Liver (tissue), 8 donors: ENCODE measurements at regions not wholly inside any gene's neighbourhood (a gene's known extent, or its start where the extent isn't known, plus 50 kb on each side); places are given as distances from the start of the nearest gene placed in this dataset.

ENCODE experiments used
- DNase-seq: peaks from one replicate; pipeline ENCODE4 v3.0.0-alpha.2; 2017; ENCODE audit warnings: low spot score
- H3K27ac ChIP-seq, 2 donors: one replicate each; pipeline ENCODE4 v1.7.0; 2013; ENCODE audit warnings: inconsistent platforms in 2 of 2, low read length in 2 of 2, control low read depth in 1 of 2, low read depth in 1 of 2, mild to moderate bottlenecking in 1 of 2
- H3K27me3 ChIP-seq, 4 donors: one replicate each; pipeline versions ENCODE4 v1.6.1 to v1.7.0; 2013; ENCODE audit warnings: low read length in 3 of 4, inconsistent platforms in 1 of 4, mild to moderate bottlenecking in 1 of 4, moderate library complexity in 1 of 4; ENCODE audit not compliant: control insufficient read depth in 4 of 4, insufficient read depth in 4 of 4
- H3K36me3 ChIP-seq, 4 donors: one replicate each; pipeline versions ENCODE4 v1.6.1 to v1.7.0; 2013; ENCODE audit warnings: low read length in 3 of 4, mild to moderate bottlenecking in 3 of 4, low read depth in 1 of 4, moderate library complexity in 1 of 4; ENCODE audit not compliant: control insufficient read depth in 4 of 4, insufficient read depth in 3 of 4
- H3K4me1 ChIP-seq, 4 donors: one replicate each; pipeline versions ENCODE4 v1.6.1 to v1.7.0; 2013; ENCODE audit warnings: low read length in 3 of 4, mild to moderate bottlenecking in 3 of 4, moderate library complexity in 1 of 4; ENCODE audit not compliant: control insufficient read depth in 4 of 4, insufficient read depth in 4 of 4
- H3K4me3 ChIP-seq, 3 donors: one replicate each; pipeline versions ENCODE4 v1.6.1 to v1.7.0; 2013; ENCODE audit warnings: low read length in 3 of 3, control low read depth in 1 of 3, low read depth in 1 of 3, mild to moderate bottlenecking in 1 of 3
- H3K9ac ChIP-seq, 2 donors: one replicate each; pipeline ENCODE4 v1.7.0; 2013; ENCODE audit warnings: low read length in 2 of 2, mild to moderate bottlenecking in 2 of 2, moderate library complexity in 2 of 2, control low read depth in 1 of 2, low read depth in 1 of 2
- H3K9me3 ChIP-seq, 4 donors: one replicate each; pipeline versions ENCODE4 v1.6.1 to v1.7.0; 2013; ENCODE audit warnings: low read length in 3 of 4; ENCODE audit not compliant: control insufficient read depth in 4 of 4
- EGR1 ChIP-seq, 2 donors: IDR thresholded peaks; 2 replicates each; pipeline ENCODE4 v1.6.1; 2016 to 2018; ENCODE audit warnings: antibody characterized with exemption in 2 of 2, low read depth in 2 of 2
- FOXA1 ChIP-seq: IDR thresholded peaks from 2 replicates; pipeline ENCODE4 v1.6.1; 2016; ENCODE audit warnings: antibody characterized with exemption
- FOXA2 ChIP-seq: IDR thresholded peaks from 2 replicates; pipeline ENCODE4 v1.6.1; 2016; ENCODE audit warnings: antibody characterized with exemption
- HNF4A ChIP-seq, 2 donors: conservative IDR thresholded peaks; 2 replicates each; pipeline ENCODE4 v1.6.1; 2016; ENCODE audit warnings: antibody characterized with exemption in 2 of 2, mild to moderate bottlenecking in 2 of 2
- HNF4G ChIP-seq: IDR thresholded peaks from 2 replicates; pipeline ENCODE4 v1.6.1; 2016; ENCODE audit warnings: antibody characterized with exemption
- RAD21 ChIP-seq, 2 donors: IDR thresholded peaks; 2 replicates each; pipeline ENCODE4 v1.6.1; 2016; ENCODE audit warnings: antibody characterized with exemption in 2 of 2, mild to moderate bottlenecking in 2 of 2
- SP1 ChIP-seq: IDR thresholded peaks from 2 replicates; pipeline ENCODE4 v1.6.1; 2018; ENCODE audit warnings: antibody characterized with exemption, mild to moderate bottlenecking
- TAF1 ChIP-seq: conservative IDR thresholded peaks from 2 replicates; pipeline ENCODE4 v1.6.1; 2016; ENCODE audit warnings: antibody characterized with exemption, mild to moderate bottlenecking
- WGBS: extraction: QIAGEN DNeasy Blood & Tissue Kit; methylation state at CpG from one replicate; pipeline ENCODE4 v1.1.7; 2013; 5-methylcytosine and 5-hydroxymethylcytosine counted together
- TF ChIP-seq, protein P1 (sequence below): IDR thresholded peaks from 2 replicates; pipeline ENCODE4 v1.6.1; 2016; ENCODE audit warnings: antibody characterized with exemption, mild to moderate bottlenecking
- TF ChIP-seq, protein P2 (sequence below): fragments of 150-350 bp; IDR thresholded peaks from 2 replicates; pipeline ENCODE4 v1.5.1; 2017; ENCODE audit warnings: improper control_type of control experiment, low read depth, low read length; ENCODE audit not compliant: missing input control
- TF ChIP-seq, protein P3 (sequence below): IDR thresholded peaks from 2 replicates; pipeline ENCODE4 v1.6.1; 2016; ENCODE audit warnings: antibody characterized with exemption
- TF ChIP-seq, protein P4 (sequence below): IDR thresholded peaks from 2 replicates; pipeline ENCODE4 v1.6.1; 2016; ENCODE audit warnings: antibody characterized with exemption
- donor health status: healthy.
- donor health status: healthy.
- donor health status: healthy.
- donor health status: healthy.
- donor health status: healthy.

DNA sequence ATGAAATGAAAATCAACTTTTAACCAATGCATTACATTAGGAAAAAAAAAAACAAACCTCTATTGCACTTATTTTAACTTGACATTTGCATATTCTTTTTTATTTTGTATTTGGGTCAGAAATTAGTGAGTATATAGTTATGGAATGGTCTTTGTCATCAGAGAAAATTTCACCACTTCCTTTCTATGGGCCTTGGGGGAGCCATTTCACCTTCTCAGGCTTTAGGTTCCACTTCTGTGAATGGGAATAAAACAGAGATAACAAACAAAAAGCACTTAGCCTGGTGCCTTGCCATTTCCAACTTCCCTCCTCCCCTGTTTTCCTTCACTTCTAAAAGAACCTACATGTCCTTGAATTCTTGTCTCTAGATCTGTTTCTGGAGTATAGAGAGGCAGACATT is 168.0 kb upstream of the STT3B start:
- no peak overlapping the region for H3K4me3 ChIP-seq
- TF ChIP-seq TAF1 (no peak), FOXA2 (no peak), EGR1 (IDR thresholded peaks at IDR 0.05; ENCODE audit: low read depth in 2 of 2) (no peak), FOXA1 (no peak)
- TF ChIP-seq, protein P1, sequence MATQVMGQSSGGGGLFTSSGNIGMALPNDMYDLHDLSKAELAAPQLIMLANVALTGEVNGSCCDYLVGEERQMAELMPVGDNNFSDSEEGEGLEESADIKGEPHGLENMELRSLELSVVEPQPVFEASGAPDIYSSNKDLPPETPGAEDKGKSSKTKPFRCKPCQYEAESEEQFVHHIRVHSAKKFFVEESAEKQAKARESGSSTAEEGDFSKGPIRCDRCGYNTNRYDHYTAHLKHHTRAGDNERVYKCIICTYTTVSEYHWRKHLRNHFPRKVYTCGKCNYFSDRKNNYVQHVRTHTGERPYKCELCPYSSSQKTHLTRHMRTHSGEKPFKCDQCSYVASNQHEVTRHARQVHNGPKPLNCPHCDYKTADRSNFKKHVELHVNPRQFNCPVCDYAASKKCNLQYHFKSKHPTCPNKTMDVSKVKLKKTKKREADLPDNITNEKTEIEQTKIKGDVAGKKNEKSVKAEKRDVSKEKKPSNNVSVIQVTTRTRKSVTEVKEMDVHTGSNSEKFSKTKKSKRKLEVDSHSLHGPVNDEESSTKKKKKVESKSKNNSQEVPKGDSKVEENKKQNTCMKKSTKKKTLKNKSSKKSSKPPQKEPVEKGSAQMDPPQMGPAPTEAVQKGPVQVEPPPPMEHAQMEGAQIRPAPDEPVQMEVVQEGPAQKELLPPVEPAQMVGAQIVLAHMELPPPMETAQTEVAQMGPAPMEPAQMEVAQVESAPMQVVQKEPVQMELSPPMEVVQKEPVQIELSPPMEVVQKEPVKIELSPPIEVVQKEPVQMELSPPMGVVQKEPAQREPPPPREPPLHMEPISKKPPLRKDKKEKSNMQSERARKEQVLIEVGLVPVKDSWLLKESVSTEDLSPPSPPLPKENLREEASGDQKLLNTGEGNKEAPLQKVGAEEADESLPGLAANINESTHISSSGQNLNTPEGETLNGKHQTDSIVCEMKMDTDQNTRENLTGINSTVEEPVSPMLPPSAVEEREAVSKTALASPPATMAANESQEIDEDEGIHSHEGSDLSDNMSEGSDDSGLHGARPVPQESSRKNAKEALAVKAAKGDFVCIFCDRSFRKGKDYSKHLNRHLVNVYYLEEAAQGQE: no peak
- TF ChIP-seq, protein P2, sequence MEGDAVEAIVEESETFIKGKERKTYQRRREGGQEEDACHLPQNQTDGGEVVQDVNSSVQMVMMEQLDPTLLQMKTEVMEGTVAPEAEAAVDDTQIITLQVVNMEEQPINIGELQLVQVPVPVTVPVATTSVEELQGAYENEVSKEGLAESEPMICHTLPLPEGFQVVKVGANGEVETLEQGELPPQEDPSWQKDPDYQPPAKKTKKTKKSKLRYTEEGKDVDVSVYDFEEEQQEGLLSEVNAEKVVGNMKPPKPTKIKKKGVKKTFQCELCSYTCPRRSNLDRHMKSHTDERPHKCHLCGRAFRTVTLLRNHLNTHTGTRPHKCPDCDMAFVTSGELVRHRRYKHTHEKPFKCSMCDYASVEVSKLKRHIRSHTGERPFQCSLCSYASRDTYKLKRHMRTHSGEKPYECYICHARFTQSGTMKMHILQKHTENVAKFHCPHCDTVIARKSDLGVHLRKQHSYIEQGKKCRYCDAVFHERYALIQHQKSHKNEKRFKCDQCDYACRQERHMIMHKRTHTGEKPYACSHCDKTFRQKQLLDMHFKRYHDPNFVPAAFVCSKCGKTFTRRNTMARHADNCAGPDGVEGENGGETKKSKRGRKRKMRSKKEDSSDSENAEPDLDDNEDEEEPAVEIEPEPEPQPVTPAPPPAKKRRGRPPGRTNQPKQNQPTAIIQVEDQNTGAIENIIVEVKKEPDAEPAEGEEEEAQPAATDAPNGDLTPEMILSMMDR: no peak
- no peak for DNase-seq
- no peak overlapping the region for H3K27ac ChIP-seq
- H3K9me3 ChIP-seq: no peaks in the 10 kb centered on the region
- no peaks in the 10 kb centered on the region for H3K36me3 ChIP-seq
- no peaks in the 10 kb centered on the region for H3K27me3 ChIP-seq
- H3K4me1 ChIP-seq: peaks cover 0 to under 1% (median 0%) of the 10 kb centered on the region in 4 donors
- H3K9ac ChIP-seq: no peak overlapping the region

DNA sequence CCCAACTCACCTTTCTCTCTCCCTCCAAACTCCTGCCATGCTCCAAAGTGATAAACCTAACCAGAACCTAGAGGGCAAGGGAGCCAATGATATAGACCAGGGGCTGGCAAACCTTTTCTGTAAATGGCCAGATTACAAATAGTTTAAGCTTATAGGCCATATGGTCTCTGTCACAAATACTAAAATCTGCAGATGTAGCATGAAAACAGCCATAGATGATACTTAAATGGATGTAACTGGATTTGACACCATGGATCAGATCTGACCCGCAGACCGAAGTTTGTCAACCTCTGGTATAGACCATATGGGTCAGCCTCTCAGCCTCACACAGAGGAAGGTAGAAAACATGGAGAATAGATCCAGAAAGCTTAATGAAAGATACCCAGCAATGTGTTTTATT is 165.2 kb upstream of the STT3B start:
- Histone ChIP-seq H3K36me3 (no peaks in the 10 kb centered on the region), H3K4me3 (no peak overlapping the region), H3K27me3 (no peaks in the 10 kb centered on the region), H3K4me1 (peaks cover 0 to 2% (median 0%) of the 10 kb centered on the region in 4 donors), H3K9ac (no peak overlapping the region), H3K27ac (no peak overlapping the region), H3K9me3 (no peaks in the 10 kb centered on the region)
- no peak for TF ChIP-seq SP1
- TF ChIP-seq, protein P2: no peak
- TF ChIP-seq FOXA2: no peak
- DNase-seq: no peak
- 94% methylated on average over 2 of the region's 2 CpGs for whole genome bisulfite sequencing

DNA sequence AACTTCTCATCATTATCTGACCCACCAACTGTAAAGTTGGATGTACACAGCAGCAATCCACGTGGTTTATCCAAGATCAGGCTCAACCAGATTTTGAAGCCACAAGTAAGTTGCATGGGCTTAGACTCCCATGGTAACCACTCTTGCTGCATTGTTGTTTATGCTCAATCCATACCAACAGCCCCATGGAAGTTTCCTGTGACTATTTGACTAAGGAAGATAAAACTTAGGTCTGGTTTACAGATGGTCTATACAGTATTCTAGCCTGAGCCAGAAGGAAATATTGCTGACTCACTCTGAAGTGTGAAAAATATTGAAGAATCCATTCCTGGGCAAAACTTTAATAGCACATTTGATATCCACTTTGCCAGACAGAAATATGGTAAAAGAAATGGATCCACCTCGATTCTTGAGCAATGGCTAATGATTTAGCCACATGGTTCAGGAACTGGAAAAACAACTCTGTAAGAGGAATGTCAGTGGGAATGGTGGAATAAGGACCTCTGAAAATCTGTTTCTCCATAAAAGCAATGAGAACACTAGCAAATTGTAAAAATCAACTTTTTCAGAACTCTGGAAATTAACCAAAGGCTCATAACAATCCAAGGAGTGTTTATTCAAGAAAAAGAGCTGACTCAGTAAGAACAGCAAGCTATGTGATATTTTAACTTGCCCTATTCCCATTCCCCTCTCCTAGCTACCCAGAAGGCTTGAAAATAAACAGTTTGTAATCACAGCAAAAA is 162.9 kb upstream of the STT3B start:
- no peak for DNase-seq
- Histone ChIP-seq H3K27me3 (no peaks in the 10 kb centered on the region), H3K9me3 (no peaks in the 10 kb centered on the region), H3K4me3 (no peak overlapping the region), H3K4me1 (peaks cover 0 to 2% (median 0%) of the 10 kb centered on the region in 4 donors), H3K36me3 (no peaks in the 10 kb centered on the region), H3K9ac (no peak overlapping the region), H3K27ac (no peak overlapping the region)
- WGBS: 80% methylated on average over 2 of the region's 2 CpGs
- TF ChIP-seq, protein P3, sequence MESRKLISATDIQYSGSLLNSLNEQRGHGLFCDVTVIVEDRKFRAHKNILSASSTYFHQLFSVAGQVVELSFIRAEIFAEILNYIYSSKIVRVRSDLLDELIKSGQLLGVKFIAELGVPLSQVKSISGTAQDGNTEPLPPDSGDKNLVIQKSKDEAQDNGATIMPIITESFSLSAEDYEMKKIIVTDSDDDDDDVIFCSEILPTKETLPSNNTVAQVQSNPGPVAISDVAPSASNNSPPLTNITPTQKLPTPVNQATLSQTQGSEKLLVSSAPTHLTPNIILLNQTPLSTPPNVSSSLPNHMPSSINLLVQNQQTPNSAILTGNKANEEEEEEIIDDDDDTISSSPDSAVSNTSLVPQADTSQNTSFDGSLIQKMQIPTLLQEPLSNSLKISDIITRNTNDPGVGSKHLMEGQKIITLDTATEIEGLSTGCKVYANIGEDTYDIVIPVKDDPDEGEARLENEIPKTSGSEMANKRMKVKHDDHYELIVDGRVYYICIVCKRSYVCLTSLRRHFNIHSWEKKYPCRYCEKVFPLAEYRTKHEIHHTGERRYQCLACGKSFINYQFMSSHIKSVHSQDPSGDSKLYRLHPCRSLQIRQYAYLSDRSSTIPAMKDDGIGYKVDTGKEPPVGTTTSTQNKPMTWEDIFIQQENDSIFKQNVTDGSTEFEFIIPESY: no peak
- TF ChIP-seq TAF1 (no peak), HNF4A (conservative IDR thresholded peaks at IDR 0.05) (no peak), HNF4G (no peak), EGR1 (IDR thresholded peaks at IDR 0.05; ENCODE audit: low read depth in 2 of 2) (no peak), RAD21 (IDR thresholded peaks at IDR 0.05) (no peak), SP1 (no peak)
- TF ChIP-seq, protein P1: no peak
- TF ChIP-seq, protein P4, sequence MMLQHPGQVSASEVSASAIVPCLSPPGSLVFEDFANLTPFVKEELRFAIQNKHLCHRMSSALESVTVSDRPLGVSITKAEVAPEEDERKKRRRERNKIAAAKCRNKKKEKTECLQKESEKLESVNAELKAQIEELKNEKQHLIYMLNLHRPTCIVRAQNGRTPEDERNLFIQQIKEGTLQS: no peak
